K562 (cell line): ENCODE measurements at regions not wholly inside any gene's neighbourhood (a gene's known extent, or its start where the extent isn't known, plus 50 kb on each side); places are given as distances from the start of the nearest gene placed in this dataset.

Source experiments
- CEBPB ChIP-seq: fragments of 450-650 bp; IDR thresholded peaks from 2 replicates; pipeline ENCODE4 v1.6.1; 2016; ENCODE audit warnings: missing genetic modification characterization, missing compliant biosample characterization
- CEBPG ChIP-seq, 3 experiments: fragments of 200-800 bp in 1 of 3; sonication (Bioruptor generic) in 1 of 3; sonication (generic) in 1 of 3; formaldehyde crosslinking in 1 of 3; IDR thresholded peaks in 2 of 3; conservative IDR thresholded peaks in 1 of 3; 2 replicates each; pipeline versions ENCODE4 v1.6.1 to v1.8.0; 2016 to 2022; ENCODE audit warnings: missing compliant biosample characterization in 2 of 3, missing genetic modification characterization in 2 of 3, mild to moderate bottlenecking in 1 of 3, missing genetic modification reagents in 1 of 3
- JUN ChIP-seq, 2 experiments: sonication (generic) in 1 of 2; formaldehyde crosslinking in 1 of 2; IDR thresholded peaks; 2 replicates each; pipeline versions ENCODE4 v1.6.1 to v1.8.0; 2012 to 2022; ENCODE audit warnings: borderline replicate concordance in 2 of 2, mild to moderate bottlenecking in 2 of 2, improper control_type of control experiment in 1 of 2, low read depth in 1 of 2, low read length in 1 of 2, missing genetic modification reagents in 1 of 2
- PHF21A ChIP-seq: fragments of 450-650 bp; IDR thresholded peaks from 2 replicates; pipeline ENCODE4 v1.6.1; 2017; ENCODE audit warnings: low read depth, borderline replicate concordance
- POLR2AphosphoS5 ChIP-seq: IDR thresholded peaks from 2 replicates; pipeline ENCODE4 v1.6.1; 2011; ENCODE audit warnings: mild to moderate bottlenecking, low read depth, low read length, moderate library complexity; ENCODE audit not compliant: control insufficient read depth, insufficient read depth
- POU5F1 ChIP-seq: fragments of 150-350 bp; IDR thresholded peaks from 2 replicates; pipeline ENCODE4 v1.6.1; 2014; ENCODE audit warnings: borderline replicate concordance, low read length, low read depth, mild to moderate bottlenecking; ENCODE audit not compliant: partially characterized antibody
- RCOR1 ChIP-seq, 2 experiments: IDR thresholded peaks; 2 replicates each; pipeline ENCODE4 v1.6.1; 2012; ENCODE audit warnings: low read depth in 2 of 2, low read length in 2 of 2, borderline replicate concordance in 1 of 2, improper control_type of control experiment in 1 of 2
- SIX5 ChIP-seq, 2 experiments: IDR thresholded peaks; 2 replicates each; pipeline ENCODE4 v1.6.1; 2011; ENCODE audit warnings: low read length in 2 of 2, borderline replicate concordance in 1 of 2, low read depth in 1 of 2, mild to moderate bottlenecking in 1 of 2, moderate library complexity in 1 of 2; ENCODE audit not compliant: insufficient read depth in 1 of 2
- YY1 ChIP-seq, 3 experiments: IDR thresholded peaks; 2 replicates each; pipeline ENCODE4 v1.6.1; 2011; ENCODE audit warnings: low read length in 2 of 3, mild to moderate bottlenecking in 2 of 3, moderate library complexity in 2 of 3, borderline replicate concordance in 1 of 3, control low read depth in 1 of 3, low read depth in 1 of 3; ENCODE audit not compliant: insufficient read depth in 3 of 3, insufficient replicate concordance in 2 of 3, control insufficient read depth in 1 of 3, insufficient read length in 1 of 3; ENCODE audit errors: extremely low read depth in 1 of 3
- ZFP1 ChIP-seq: fragments of 450-650 bp; formaldehyde crosslinking; IDR thresholded peaks from 2 replicates; pipeline ENCODE4 v1.4.0; 2020; ENCODE audit warnings: mild to moderate bottlenecking, mixed read lengths
- TF ChIP-seq, protein P1 (sequence below): fragments of 250-450 bp; sonication (Bioruptor Pico); IDR thresholded peaks from 2 replicates; pipeline ENCODE4 v1.8.0; 2021; ENCODE audit warnings: moderate library complexity, mild to moderate bottlenecking, inconsistent platforms
- TF ChIP-seq, protein P2 (sequence below), 3 experiments: IDR thresholded peaks in 2 of 3; conservative IDR thresholded peaks in 1 of 3; 2 replicates each; pipeline ENCODE4 v1.5.1; 2011 to 2012; ENCODE audit warnings: low read length in 3 of 3, mild to moderate bottlenecking in 3 of 3, control low read depth in 2 of 3, improper control_type of control experiment in 1 of 3, inconsistent platforms in 1 of 3, low read depth in 1 of 3, mixed read lengths in 1 of 3, moderate library complexity in 1 of 3; ENCODE audit not compliant: insufficient read depth in 2 of 3

DNA sequence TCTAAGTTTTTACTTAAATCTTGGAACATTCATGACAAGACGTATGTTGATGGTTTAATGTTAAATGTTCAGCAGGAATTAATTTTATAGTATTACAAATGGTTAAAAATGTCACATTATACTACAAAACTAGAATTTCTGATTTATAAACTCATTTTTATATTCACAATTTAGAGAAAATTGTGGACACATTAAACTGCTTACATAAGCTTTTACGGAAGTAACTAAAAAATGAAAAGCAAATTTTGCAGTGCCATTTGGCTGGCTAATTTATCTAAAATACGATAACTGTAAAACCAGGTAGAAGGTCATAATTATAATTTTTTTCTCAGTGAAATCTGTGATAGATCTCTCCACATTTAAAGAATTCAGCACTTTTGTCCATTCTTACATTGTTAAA is 190.2 kb upstream of the GPC6 start:
- TF ChIP-seq POU5F1 (no peak), ZFP1 (no peak), PHF21A (no peak), CEBPG (CRISPR knock-in tag; IDR thresholded peaks at IDR 0.05) (no peak), CEBPG (tag; conservative IDR thresholded peaks at IDR 0.05 in 1 of 2, IDR thresholded peaks at IDR 0.05 in 1 of 2) (no peak), CEBPB (tag) (no peak), SIX5 (IDR thresholded peaks at IDR 0.05; ENCODE audit: borderline replicate concordance in 1 of 2, insufficient read depth in 1 of 2, low read depth in 1 of 2, low read length in 2 of 2) (no peak), YY1 (IDR thresholded peaks at IDR 0.05; ENCODE audit: borderline replicate concordance in 1 of 3, control insufficient read depth in 1 of 3, extremely low read depth in 1 of 3, insufficient read depth in 3 of 3, insufficient read length in 1 of 3, insufficient replicate concordance in 2 of 3, low read depth in 1 of 3, low read length in 2 of 3) (no peak), POLR2AphosphoS5 (no peak), JUN (IDR thresholded peaks at IDR 0.05; ENCODE audit: borderline replicate concordance, low read depth, low read length) (no peak), JUN (CRISPR knock-in tag; IDR thresholded peaks at IDR 0.05; ENCODE audit: borderline replicate concordance) (no peak), RCOR1 (IDR thresholded peaks at IDR 0.05; ENCODE audit: borderline replicate concordance in 1 of 2, low read depth in 2 of 2, low read length in 2 of 2) (no peak)
- TF ChIP-seq, protein P1, sequence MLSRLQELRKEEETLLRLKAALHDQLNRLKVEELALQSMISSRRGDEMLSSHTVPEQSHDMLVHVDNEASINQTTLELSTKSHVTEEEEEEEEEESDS (CRISPR knock-in tag), result no peak
- TF ChIP-seq, protein P2, sequence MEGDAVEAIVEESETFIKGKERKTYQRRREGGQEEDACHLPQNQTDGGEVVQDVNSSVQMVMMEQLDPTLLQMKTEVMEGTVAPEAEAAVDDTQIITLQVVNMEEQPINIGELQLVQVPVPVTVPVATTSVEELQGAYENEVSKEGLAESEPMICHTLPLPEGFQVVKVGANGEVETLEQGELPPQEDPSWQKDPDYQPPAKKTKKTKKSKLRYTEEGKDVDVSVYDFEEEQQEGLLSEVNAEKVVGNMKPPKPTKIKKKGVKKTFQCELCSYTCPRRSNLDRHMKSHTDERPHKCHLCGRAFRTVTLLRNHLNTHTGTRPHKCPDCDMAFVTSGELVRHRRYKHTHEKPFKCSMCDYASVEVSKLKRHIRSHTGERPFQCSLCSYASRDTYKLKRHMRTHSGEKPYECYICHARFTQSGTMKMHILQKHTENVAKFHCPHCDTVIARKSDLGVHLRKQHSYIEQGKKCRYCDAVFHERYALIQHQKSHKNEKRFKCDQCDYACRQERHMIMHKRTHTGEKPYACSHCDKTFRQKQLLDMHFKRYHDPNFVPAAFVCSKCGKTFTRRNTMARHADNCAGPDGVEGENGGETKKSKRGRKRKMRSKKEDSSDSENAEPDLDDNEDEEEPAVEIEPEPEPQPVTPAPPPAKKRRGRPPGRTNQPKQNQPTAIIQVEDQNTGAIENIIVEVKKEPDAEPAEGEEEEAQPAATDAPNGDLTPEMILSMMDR (IDR thresholded peaks at IDR 0.05 in 2 of 3, conservative IDR thresholded peaks at IDR 0.05 in 1 of 3; ENCODE audit: insufficient read depth in 2 of 3, low read depth in 1 of 3, low read length in 3 of 3), result no peak
